H9 (cell line): ENCODE measurements at regions not wholly inside any gene's neighbourhood (a gene's known extent, or its start where the extent isn't known, plus 50 kb on each side); places are given as distances from the start of the nearest gene placed in this dataset.

Experiments
- DNase-seq: peaks from one replicate; pipeline ENCODE4 v3.0.0-alpha.2; 2017
- H2AFZ ChIP-seq: one replicate; pipeline ENCODE4 v1.6.1; 2013; ENCODE audit warnings: mild to moderate bottlenecking, low read length, control low read depth, moderate library complexity
- H2AK5ac ChIP-seq: 2 replicates; pipeline ENCODE4 v1.6.1; 2013; ENCODE audit warnings: low read length, control low read depth, mixed read lengths; ENCODE audit not compliant: insufficient read length
- H2BK120ac ChIP-seq: one replicate; pipeline ENCODE4 v1.6.1; 2013; ENCODE audit warnings: low read depth, mild to moderate bottlenecking, low read length, control low read depth, inconsistent platforms; ENCODE audit not compliant: poor library complexity, severe bottlenecking
- H2BK12ac ChIP-seq: 2 replicates; pipeline ENCODE4 v1.6.1; 2013; ENCODE audit warnings: low read length, control low read depth, mixed read lengths, low read depth; ENCODE audit not compliant: insufficient read length
- H2BK15ac ChIP-seq: 2 replicates; pipeline ENCODE4 v1.6.1; 2013; ENCODE audit warnings: low read depth, low read length, control low read depth
- H2BK20ac ChIP-seq: one replicate; pipeline ENCODE4 v1.6.1; 2013; ENCODE audit warnings: low read depth, mild to moderate bottlenecking, low read length, control low read depth, inconsistent platforms; ENCODE audit not compliant: poor library complexity, severe bottlenecking
- H2BK5ac ChIP-seq: 2 replicates; pipeline ENCODE4 v1.6.1; 2013; ENCODE audit warnings: low read length, control low read depth, mixed read lengths; ENCODE audit not compliant: insufficient read length
- H3K14ac ChIP-seq: 2 replicates; pipeline ENCODE4 v1.6.1; 2013; ENCODE audit warnings: low read length, control low read depth; ENCODE audit not compliant: insufficient read depth
- H3K18ac ChIP-seq: 2 replicates; pipeline ENCODE4 v1.6.1; 2013; ENCODE audit warnings: low read depth, mild to moderate bottlenecking, mixed read lengths, low read length, control low read depth; ENCODE audit not compliant: insufficient read length
- H3K23ac ChIP-seq: 2 replicates; pipeline ENCODE4 v1.6.1; 2013; ENCODE audit warnings: low read length, control low read depth, mixed read lengths, low read depth; ENCODE audit not compliant: insufficient read length
- H3K23me2 ChIP-seq: 2 replicates; pipeline ENCODE4 v1.6.1; 2013; ENCODE audit warnings: low read depth, mild to moderate bottlenecking, mixed read lengths, low read length, control low read depth; ENCODE audit not compliant: insufficient read length, poor library complexity, severe bottlenecking
- H3K27ac ChIP-seq: 2 replicates; pipeline ENCODE4 v1.5.1; 2013; ENCODE audit warnings: low read length, control low read depth, mixed read lengths, low read depth; ENCODE audit not compliant: insufficient read length
- H3K27me3 ChIP-seq: 2 replicates; pipeline ENCODE4 v1.6.1; 2013; ENCODE audit warnings: low read length, control low read depth, inconsistent platforms; ENCODE audit not compliant: insufficient read depth
- H3K4ac ChIP-seq: 2 replicates; pipeline ENCODE4 v1.6.1; 2013; ENCODE audit warnings: low read depth, mild to moderate bottlenecking, control low read depth, inconsistent platforms, low read length, moderate library complexity
- H3K4me1 ChIP-seq: 2 replicates; pipeline ENCODE4 v1.6.1; 2013; ENCODE audit warnings: low read length, control low read depth, inconsistent platforms; ENCODE audit not compliant: insufficient read depth
- H3K4me2 ChIP-seq: 2 replicates; pipeline ENCODE4 v1.6.1; 2013; ENCODE audit warnings: low read length, control low read depth, mixed read lengths; ENCODE audit not compliant: insufficient read length, insufficient read depth
- H3K56ac ChIP-seq: 2 replicates; pipeline ENCODE4 v1.6.1; 2013; ENCODE audit warnings: low read depth, mild to moderate bottlenecking, mixed read lengths, low read length, control low read depth; ENCODE audit not compliant: insufficient read length
- H3K79me1 ChIP-seq: 2 replicates; pipeline ENCODE4 v1.6.1; 2013; ENCODE audit warnings: low read depth, mild to moderate bottlenecking, moderate library complexity, low read length, control low read depth, inconsistent platforms; ENCODE audit not compliant: insufficient read depth, poor library complexity, severe bottlenecking
- H3K79me2 ChIP-seq: 2 replicates; pipeline ENCODE4 v1.6.1; 2013; ENCODE audit warnings: low read length, control low read depth, inconsistent platforms; ENCODE audit not compliant: insufficient read depth
- H3K9ac ChIP-seq: 2 replicates; pipeline ENCODE4 v1.6.1; 2013; ENCODE audit warnings: low read length, control low read depth, mixed read lengths; ENCODE audit not compliant: insufficient read length; ENCODE audit errors: extremely low read depth
- H3K9me3 ChIP-seq: one replicate; pipeline ENCODE4 v1.6.1; 2013; ENCODE audit warnings: low read depth, low read length, inconsistent platforms; ENCODE audit not compliant: control insufficient read depth
- H3T11ph ChIP-seq: one replicate; pipeline ENCODE4 v1.6.1; 2013; ENCODE audit warnings: mild to moderate bottlenecking, low read length, control low read depth, inconsistent platforms
- H4K20me1 ChIP-seq: one replicate; pipeline ENCODE4 v1.6.1; 2013; ENCODE audit not compliant: control insufficient read depth, insufficient read length, insufficient read depth
- H4K5ac ChIP-seq: 2 replicates; pipeline ENCODE4 v1.6.1; 2013; ENCODE audit warnings: low read depth, mild to moderate bottlenecking, mixed read lengths, low read length, control low read depth; ENCODE audit not compliant: insufficient read length
- H4K8ac ChIP-seq: replicated peaks from 2 replicates; pipeline ENCODE4 v1.6.1; 2013; ENCODE audit warnings: low read length, control low read depth, mixed read lengths, low read depth; ENCODE audit not compliant: insufficient read length
- H4K91ac ChIP-seq: 2 replicates; pipeline ENCODE4 v1.6.1; 2013; ENCODE audit warnings: low read depth, mild to moderate bottlenecking, moderate library complexity, mixed read lengths, low read length, control low read depth; ENCODE audit not compliant: insufficient read length
- H3K27ac Mint-ChIP-seq, 3 experiments: 2 replicates in 2 of 3; 3 replicates in 1 of 3; pipeline ENCODE4 v1.8.0; 2020 to 2021; ENCODE audit warnings: mixed read lengths in 3 of 3, mild to moderate bottlenecking in 1 of 3, moderate library complexity in 1 of 3
- H3K27me3 Mint-ChIP-seq: 2 replicates; pipeline ENCODE4 v1.8.0; 2021; ENCODE audit warnings: low read depth, mild to moderate bottlenecking, moderate library complexity, mixed read lengths
- H3K36me3 Mint-ChIP-seq, 3 experiments: 2 replicates in 2 of 3; 3 replicates in 1 of 3; pipeline ENCODE4 v1.8.0; 2020 to 2021; ENCODE audit warnings: low read depth in 3 of 3, mixed read lengths in 3 of 3; ENCODE audit not compliant: insufficient read depth in 1 of 3
- H3K4me1 Mint-ChIP-seq, 2 experiments: 2 replicates each; pipeline ENCODE4 v1.8.0; 2020; ENCODE audit warnings: mixed read lengths in 2 of 2
- H3K4me3 Mint-ChIP-seq, 2 experiments: 2 replicates in 1 of 2; 3 replicates in 1 of 2; pipeline ENCODE4 v1.8.0; 2020 to 2021; ENCODE audit warnings: mild to moderate bottlenecking in 2 of 2, mixed read lengths in 2 of 2, moderate library complexity in 1 of 2
- H3K9me3 Mint-ChIP-seq, 2 experiments: 2 replicates in 1 of 2; 3 replicates in 1 of 2; pipeline ENCODE4 v1.8.0; 2020; ENCODE audit warnings: mild to moderate bottlenecking in 2 of 2, mixed read lengths in 2 of 2, moderate library complexity in 1 of 2
- CTCF ChIP-seq: fragments of 200-600 bp; sonication (generic); conservative IDR thresholded peaks from 3 replicates; pipeline ENCODE4 v1.8.0; 2021; ENCODE audit warnings: antibody characterized with exemption, mild to moderate bottlenecking
- WGBS: extraction: QIAGEN DNeasy Blood & Tissue Kit; methylation state at CpG from one replicate; pipeline ENCODE4 v1.1.7; 2013; ENCODE audit warnings: missing lambda C conversion rate, low lambda C conversion rate, mixed read lengths; ENCODE audit not compliant: insufficient read length; ENCODE audit errors: extremely low coverage; 5-methylcytosine and 5-hydroxymethylcytosine counted together

GRCh38 chr10:78396754-78397153 lies 363.1 kb downstream of the RPS24 start:
- Histone ChIP-seq H2BK120ac (no peak overlapping the region), H3K79me1 (no peaks in the 10 kb centered on the region), H3K4me1 (peaks cover 4% of the 10 kb centered on the region; the same call in 1 of the 2 replicates), H3K79me2 (no peaks in the 10 kb centered on the region), H2AK5ac (no peak overlapping the region), H3K23me2 (no peaks in the 10 kb centered on the region), H2BK12ac (no peak overlapping the region), H3K27me3 (no peaks in the 10 kb centered on the region), H3K23ac (no peak overlapping the region), H3K9me3 (no peaks in the 10 kb centered on the region), H3K18ac (peak overlapping the region; percentile 28), H2BK5ac (no peak overlapping the region), H3K4ac (no peak overlapping the region), H4K8ac (no peak overlapping the region), H4K20me1 (peaks cover 2% of the 10 kb centered on the region), H3K9ac (no peak overlapping the region), H3K27ac (no peak overlapping the region), H2BK20ac (no peak overlapping the region), H3K4me2 (no peak overlapping the region), H4K5ac (no peak overlapping the region), H3T11ph (no peak overlapping the region), H2BK15ac (no peak overlapping the region), H3K56ac (no peak overlapping the region), H3K14ac (no peak overlapping the region), H2AFZ (no peak overlapping the region), H4K91ac (no peak overlapping the region)
- TF ChIP-seq CTCF, result no peak
- no peaks in the 10 kb centered on the region for H3K9me3 Mint-ChIP-seq
- H3K27me3 Mint-ChIP-seq, result no peaks in the 10 kb centered on the region
- H3K36me3 Mint-ChIP-seq, result no peaks in the 10 kb centered on the region; a peak in 1 of 7 replicates
- H3K4me3 Mint-ChIP-seq, result no peak overlapping the region
- WGBS, result no CpG with 5 or more reads among the region's 4 CpGs
- H3K27ac Mint-ChIP-seq, result no peak overlapping the region
- DNase-seq, result no peak
- H3K4me1 Mint-ChIP-seq, result peaks cover 14 to 16% of the 10 kb centered on the region in 2 experiments
